ENCODE measurements at regions not wholly inside any gene's neighbourhood (a gene's known extent, or its start where the extent isn't known, plus 50 kb on each side); places are given as distances from the start of the nearest gene placed in this dataset.
"Not testable (repeated sequence)": the region's sequence is repeated elsewhere in the genome, so short reads cannot be mapped to it uniquely, and the experiment has no call there.

DNA sequence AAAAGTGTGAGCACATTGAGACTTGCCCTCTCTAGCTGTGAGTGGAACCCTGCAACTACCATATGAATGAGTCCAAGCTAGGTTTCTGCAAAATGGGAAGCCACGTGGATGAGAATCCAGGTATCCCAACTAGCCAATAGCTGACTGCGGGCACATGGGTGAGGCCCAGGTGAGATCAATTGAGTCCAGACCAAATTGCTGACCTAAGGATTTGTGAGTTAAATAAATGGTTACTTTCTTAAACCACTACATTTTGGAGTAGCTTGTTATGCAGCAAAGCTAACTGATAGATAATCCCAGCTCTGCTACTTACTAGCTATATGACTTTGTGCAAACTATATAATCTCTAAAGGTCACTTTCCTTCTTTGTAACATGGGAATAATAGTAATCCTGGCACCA lies 150.3 kb upstream of the LCORL start:
- no peak for DNase-seq

DNA sequence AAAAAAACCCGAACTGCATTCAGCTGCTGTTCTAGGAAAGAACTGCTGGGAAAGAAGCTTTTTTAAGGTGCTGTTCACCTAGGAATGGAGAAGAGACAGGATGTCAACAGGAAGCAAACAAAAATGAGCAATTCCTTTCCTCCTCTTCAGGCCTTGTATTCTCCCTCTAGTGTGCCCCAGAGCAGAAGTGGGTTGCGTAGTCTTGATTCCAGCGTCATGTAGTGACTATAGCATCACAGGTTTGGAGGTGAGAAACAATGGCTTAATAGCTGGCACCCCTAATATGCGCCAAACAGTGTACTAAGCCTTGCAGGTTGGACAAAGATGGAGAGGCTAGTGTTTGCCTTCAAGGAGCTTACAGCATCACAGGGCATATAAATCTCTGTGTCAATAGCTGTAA lies 146.3 kb upstream of the LCORL start:
- DNase-seq = no peak

DNA sequence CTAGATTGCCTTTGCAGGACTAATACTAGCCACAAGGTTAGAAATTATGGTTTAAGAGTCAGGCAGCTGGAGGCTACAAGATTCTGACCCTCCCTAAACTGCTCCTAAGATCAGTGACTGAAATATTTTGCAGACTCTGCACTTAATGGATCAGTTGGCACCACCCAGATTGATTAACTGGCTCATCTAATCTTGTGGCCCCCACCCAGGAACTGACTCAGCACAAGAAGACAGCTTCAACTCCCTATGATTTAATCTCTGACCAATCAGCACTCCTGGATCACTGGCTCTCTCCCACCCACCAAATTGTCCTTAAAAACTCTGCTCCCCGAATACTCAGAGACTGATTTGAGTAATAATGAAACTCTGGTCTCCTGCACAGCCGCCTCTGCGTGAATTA lies 145.4 kb upstream of the LCORL start:
- no peak for DNase-seq

DNA sequence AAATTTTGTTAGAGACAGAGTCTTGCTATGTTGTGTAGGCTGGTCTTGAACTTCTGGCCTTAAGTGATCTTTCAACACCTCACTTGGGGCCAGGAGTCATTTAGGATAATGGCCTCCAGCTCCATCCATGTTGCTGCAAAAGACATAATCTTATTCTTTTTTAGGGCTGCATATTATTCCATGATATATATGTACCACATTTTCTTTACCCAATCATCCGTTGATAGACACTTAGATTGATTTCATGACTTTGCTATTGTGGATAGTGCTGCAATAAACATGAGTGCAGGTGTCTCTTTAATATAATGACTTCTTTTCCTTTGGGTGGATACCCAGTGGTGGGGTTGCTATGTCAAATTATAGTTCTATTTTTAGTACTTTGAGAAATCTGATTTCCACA lies 140.9 kb upstream of the LCORL start:
- no peak for DNase-seq

DNA sequence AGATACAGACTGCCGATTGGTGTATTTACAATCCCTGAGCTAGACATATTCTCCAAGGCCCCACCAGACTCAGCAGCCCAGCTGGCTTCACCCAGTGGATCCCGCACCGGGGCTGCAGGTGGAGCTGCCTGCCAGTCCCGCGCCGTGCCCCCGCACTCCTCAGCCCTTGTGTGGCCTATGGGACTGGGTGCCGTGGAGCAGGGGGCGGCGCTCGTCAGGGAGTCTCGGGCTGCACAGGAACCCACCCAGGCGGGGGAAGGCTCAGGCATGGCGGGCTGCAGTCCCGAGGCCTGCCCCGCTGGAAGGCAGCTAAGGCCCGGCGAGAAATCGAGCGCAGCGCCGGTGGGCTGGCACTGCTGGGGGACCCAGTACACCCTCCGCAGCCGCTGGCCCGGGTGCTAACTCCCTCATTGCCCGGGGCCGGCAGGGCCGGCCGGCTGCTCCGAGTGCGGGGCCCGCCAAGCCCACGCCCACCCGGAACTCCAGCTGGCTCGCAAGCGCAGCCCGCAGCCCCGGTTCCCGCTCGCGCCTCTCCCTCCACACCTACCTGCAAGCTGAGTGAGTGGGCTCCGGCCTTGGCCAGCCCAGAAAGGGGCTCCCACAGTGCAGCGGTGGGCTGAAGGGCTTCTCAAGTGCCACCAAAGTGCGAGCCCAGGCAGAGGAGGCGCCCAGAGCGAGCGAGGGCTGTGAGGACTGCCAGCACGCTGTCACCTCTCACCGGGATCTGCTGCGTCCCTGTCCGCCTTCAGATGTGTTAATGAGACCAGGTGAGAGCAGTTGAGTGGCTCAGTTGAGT lies 137.8 kb upstream of the LCORL start:
- not testable (repeated sequence) for DNase-seq

DNA sequence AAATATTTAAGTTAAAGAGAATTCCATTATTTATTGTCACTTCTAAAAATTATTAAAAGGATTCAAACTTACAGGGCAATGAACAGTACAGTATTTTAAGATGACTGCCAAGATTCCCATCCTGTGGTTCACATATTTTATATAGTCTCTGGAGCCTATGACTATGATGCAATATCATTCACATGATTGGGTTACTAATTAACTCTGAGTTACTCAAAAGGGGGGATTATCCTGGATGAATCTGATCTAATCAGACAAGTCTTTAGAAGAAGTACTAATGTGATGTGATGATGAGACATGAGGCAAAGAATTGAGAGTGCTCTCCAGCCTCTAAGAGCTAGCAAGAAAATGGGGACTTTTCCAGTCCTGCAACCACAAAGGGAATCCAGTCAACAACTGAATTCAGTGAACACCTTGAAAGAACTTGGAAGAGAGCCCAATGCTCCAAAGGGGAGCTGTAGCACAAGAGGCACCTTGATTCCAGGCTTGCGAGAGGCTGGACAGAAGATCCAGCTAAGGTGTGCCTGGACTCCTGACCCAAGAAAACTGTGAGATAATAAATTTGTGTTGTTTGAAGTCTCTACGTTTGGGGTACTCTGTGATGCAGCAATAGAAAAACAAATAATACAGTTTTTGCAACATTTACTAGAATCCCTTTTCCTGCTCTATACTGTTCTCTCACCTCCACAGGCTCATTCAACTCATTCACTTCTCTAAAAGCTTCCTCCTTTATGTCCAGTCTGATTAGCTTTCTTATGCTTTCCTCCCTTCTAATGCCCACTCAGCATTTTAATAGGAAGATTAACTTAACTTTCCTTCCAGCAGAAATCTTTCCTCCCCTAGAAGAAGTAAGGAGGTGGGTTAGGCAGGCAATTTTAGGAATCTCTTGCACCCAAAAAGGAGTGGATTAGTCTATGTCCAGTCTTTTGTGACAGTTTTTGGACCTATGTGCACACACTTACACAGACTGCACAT lies 133.8 kb upstream of the LCORL start:
- no peak for DNase-seq

DNA sequence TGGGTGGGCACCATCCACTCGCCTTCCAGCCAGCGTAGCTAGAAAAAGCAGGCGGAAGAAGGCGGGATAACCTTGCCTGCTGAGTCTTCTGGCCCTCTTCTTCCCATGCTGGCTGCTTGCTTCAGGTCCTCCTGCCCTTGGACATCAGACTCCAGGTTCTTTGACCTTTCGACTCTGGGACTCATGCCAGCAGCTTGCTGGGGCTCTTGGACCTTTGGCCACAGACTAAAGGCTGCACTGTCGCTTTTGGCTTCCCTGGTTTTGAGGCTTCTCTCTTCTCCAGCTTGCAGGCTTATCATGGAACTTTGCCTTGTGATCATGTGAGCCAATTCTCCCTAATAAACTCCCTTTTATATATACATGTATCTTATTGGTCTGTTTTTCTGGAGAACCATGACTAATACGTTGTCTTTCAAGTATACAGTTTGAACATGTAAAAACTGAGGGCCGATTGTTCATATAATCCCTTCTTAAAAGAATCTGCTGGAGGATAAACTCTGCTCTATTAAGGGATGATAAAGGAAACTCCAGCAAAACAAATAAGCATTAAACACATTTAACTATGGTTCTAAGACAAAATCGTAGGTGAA lies 116.6 kb upstream of the LCORL start:
- no peak for DNase-seq

DNA sequence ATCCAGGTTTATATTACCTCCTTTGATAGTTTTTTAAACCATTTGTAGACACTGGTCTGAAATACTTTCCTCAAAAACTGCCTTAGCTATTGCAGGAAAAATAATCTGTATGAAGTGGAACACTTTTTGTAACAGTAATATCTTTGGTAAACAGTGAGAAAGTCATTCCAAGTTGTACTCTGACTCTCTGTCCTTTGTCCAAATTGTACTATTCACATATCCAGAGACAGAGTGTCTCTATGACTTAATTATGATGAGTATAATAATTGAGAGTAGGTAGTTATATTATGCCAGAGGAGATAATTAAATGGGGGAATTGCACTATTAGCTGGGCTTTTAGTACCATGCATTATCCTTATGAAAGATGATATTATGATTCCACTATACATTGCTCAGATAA lies 112.6 kb upstream of the LCORL start:
- DNase-seq = no peak

DNA sequence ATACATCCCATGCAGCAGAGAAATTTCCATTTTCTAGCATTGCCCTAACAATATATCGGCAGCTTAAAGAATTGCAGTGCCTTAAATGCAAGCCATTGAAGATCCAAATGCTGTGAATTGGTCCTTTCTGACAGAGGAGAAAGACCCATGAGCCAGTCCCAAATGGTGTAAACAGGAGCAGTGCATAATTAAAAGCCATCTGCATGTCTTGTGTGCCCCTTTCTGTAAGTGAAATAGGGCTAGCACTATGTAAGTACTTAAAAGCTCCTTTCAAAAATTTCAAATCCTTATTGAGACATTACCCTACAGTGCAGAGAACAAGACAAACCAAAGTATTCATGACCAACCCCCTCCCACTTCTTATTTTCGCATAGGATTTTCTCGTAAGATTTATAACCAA lies 108.7 kb upstream of the LCORL start:
- no peak for DNase-seq

DNA sequence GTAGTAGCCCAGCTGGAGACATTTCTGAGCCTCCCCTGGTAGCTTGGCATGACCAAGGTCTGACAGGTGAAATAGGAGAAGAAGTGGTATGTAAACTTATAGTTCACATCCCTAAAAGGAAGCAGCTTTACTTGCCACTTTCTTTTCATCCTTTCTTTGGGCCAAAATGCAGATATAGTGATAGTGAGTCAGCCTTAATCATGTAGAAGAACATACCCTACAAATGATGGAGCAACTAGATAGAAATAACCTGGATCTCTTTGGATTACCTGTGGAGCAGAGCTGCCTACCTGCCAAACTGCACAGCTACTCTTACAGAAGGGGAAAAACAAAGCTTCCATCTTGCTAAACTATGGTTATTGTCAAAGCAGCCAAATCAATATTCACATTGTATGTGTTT lies 106.7 kb upstream of the LCORL start:
- DNase-seq = no peak

DNA sequence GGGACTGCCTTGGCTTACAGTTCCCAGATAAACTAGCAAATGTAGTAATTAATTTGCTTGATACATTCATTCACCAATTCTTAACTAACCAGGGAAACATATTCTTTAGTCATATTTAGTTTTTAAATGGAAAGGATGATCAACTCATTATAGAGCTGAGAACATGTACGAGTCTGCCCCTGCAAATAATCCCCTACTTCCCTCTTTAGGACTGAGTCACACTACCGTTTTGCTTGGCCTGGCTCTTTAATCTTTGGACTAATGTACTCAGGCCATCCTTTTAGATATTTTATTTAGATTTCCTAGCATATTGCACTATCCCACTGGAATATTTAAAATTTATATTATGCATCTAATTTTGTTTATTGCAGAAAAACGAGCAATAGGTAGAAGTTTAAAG lies 105.5 kb upstream of the LCORL start:
- DNase-seq = no peak

DNA sequence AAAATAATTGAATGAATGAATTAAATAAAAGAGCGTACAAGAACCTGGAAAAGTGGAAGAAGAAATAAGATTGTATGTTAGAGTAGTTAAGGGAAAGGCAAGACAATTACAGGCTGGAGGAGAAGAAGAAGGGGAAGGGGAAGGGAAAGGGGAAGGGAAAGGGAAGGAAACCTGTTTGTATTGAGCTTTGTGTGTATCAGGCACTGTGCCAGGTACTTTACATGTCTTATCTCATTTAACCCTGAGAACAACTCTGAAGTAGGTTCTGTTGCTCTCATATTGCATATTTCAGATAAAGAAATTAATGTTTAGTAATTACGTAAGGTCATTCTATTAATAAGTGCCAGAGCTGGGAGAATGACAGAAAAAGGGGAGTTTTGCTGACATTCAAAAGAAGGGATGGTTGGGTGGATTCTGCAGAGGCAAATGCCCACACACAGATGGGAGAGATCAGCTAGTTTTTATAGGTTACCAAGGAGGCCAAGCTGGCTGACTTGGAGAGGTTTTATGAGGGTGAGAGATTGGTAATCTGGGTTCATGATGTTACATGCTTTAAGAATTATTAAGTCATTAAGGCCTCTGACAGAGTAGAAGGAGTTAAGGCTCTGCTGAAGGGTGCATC lies 92.3 kb upstream of the LCORL start:
- no peak for DNase-seq

DNA sequence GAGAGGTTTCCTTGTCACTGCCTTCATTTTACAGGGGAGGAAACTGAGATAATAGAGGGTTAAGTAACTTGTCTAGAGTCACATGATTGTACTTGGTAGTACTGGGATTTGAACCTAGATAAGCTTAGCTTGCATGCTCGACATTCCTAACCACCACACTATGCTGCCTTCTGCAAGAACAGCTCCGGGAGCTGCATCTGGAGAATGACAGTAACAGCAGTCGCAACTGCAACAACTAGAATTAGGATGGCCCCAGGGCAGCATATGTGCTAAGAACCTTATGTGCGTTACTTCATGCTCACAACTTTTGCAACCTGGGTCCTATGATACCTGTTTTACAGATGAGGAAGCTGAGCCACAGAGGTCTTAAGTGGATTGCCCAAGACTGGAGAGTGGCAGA lies 89.5 kb upstream of the LCORL start:
- DNase-seq = no peak

DNA sequence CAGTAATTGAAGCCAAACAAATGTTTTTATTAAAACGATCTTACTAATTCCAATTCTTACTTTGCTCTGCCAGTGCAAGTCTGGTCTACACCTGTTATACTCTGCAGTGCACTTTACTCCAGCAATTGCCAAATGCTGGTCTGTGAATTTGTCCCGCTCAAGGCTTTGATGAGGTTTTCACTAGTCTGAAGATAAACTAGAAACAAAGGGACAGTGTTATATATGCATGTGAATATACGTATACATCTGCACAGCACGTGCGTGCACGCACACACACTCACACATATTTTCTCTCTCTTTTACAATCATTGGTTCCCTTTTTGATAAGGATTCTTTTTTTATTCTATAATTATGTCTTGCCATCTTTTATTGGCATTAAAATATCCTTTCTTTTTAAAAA lies 88.5 kb upstream of the LCORL start:
- no peak for DNase-seq

DNA sequence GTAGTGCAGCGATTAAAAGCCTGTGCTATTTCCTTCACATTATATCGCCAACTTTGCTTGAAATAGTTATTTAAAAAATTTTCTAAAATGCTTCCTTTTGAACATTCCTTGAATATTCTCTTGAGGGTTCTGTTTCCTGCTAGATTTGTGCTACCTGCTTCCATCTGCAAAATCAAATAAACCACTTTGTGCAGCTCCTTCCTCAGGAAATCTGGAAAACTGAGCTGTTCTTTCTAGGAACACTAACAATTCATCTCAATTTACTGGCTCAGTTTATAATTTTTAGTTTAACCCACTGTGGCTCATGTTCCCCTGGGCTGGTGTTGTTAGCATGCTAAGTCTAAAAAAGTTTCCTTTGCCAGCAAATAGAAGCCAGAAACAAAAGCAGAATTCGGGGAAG lies 88.1 kb upstream of the LCORL start:
- no peak for DNase-seq

DNA sequence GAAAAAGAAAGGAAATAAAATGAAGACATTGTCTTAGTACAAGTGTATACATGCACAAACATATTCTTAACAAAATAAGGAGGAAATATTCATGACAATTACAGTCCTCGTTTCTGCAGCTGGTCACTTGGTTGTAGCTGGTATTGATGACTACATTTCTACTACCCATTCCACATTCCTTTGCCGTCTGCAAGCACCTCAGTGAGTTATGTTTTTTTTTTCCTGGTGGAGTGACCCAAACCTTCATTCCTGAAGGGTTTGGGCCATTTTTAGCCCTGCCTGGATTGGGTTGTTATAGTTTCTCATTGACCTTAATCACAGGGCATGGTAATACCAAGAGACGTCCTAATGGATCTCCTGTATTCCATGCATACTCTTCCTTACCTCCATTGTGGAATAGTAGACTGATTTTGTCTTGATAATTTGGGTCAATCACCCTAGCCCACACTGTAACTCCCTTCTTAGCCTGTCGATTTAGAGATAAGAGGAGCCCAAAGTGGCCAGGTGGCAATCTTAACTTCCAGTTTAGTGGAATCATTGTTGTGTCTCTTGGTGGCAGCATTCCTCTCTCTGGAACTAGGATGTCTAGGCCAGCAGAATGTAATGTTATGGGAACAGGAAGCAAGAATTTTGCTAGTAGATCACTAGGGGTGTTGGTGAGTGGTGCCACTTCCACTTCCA lies 86.4 kb upstream of the LCORL start:
- not testable (repeated sequence) for DNase-seq

DNA sequence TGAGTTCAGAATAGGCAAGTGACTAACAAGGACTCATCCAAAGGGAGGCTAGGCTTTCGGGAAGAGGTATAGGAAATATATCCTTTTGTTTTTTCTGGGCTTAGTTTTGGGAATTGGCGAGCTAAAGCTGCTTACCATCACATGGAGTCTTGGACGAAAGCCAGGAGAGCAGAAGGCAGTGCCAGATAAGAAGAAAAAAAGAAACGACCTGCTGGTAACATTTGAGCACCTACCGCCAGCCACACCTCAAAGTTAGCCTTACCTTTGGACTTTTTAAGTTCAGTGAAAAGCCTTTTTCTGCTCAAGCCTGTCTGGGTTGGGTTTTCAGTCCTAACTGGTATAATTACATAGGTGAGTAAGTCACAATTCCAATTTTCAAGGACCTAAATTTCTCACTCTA lies 85.1 kb upstream of the LCORL start:
- DNase-seq = no peak

DNA sequence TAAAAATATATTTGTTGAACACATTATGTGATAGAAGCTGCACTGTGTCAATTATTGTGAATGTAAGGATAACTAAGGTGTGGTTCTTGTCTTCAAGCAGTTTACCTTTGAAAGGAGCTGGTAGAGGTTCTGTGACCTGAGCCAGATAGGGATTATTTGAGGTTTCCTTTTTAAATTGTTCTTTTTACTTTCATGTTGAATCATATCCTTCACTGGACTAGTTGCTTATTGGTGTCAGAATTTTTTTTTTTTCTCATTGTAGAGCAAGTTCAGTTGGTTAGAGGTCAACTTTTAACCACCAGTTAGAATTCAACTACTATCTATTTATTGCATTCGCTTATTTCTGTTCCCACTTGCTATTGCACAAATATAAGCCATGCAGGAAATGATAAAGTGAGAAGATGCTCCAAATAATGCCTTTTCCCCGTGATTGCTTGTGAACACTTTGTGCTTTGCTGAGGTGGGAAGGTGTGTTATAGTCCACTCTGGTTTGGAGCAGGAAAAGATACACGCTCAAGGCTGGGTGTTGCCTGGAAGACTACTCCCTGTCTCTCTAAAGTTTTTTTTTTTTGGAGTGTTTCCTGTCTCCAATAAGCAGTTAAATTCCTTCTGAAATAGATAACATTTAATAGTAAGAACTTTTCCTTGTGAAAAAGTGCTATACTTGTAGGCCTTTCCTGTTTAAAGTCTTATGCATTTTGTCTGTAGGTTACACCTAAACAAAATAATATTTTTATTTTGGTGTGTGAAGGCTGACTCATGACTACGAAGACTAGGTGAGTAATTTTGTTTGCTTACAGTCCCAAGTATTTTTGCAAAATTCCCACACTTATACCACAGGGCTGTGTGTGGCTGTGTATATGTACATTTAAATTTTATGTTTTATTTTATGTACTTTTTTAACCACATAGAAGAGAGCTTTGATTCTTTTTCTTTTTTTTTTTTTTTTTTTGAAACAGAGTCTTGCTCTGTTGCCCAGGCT lies 83.8 kb upstream of the LCORL start:
- no peak for DNase-seq

DNA sequence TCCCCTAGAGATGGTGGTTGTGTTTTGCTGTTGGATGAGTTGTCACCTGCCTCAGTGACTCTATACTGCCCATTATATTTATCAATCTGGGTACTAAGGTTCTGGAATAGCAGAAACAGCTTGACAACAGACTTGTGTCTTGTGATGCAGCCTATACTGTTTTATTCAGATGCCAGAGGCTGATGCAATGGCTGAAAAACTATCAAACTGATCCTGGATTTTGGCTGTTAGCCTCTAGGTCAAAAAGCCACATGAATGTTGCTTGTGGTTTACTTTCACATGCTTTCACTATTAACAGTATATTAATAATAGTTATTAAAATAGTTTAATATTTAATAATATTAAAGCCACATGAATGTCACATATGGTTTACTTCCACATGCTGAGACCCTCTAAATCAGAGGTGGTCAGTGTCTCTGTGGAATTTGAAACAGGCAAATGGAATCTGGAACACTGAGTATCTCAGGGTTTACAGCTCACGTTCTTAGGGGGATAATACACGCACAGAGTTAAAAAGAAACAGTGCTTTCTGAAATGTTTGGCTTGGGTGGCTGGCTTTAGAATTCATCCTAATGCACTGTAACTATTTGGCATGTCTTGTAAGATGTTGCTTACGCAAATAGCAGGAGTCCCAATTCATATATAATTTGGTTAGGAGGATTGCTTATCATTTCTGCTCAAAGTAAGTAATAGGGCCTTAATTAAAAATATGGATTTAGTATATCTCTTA lies 82.5 kb upstream of the LCORL start:
- DNase-seq = no peak

DNA sequence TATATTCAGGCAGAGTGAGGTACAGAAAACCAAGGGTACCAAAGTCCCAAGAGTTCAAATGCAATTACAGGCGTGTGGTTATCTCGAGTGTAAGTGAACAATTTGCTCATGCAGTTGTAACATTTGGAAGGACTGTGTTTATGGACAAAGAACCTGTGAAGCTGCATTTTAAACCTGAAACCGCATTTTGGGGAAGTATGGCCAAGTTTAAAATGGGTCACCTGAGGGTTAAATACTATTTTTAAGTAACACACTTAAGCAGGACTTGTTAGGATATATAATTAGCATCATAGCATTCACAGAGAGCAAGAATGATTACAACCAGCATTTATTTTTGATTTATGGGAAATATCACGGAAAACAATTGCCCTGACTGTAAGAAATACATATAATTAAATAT lies 79.1 kb upstream of the LCORL start:
- no peak for DNase-seq

DNA sequence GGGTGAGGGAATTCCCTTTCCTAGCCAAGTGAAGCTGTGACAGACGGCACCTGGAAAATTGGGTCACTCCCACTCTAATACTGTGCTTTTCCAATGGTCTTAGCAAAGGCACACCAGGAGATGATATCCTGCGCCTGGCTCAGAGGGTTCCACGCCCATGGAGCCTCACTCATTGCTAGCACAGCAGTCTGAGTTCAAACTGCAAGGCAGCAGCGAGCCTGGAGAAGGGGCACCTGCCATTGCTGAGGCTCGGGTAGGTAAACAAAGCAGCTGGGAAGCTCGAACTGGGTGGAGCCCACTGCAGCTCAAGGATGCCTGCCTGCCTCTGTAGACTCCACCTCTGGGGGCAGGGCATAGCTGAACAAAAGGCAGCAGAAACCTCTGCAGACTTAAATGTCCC lies 68.9 kb upstream of the LCORL start:
- not testable (repeated sequence) for DNase-seq

Data from right forelimb (tissue), 1 donor.